GM18867 (cell line): ENCODE measurements at regions not wholly inside any gene's neighbourhood (a gene's known extent, or its start where the extent isn't known, plus 50 kb on each side); places are given as distances from the start of the nearest gene placed in this dataset.
"Not testable (repeated sequence)": the region's sequence is repeated elsewhere in the genome, so short reads cannot be mapped to it uniquely, and the experiment has no call there.

Experiments
- ATAC-seq: cut with Tn5 transposase; IDR thresholded peaks from one replicate; pipeline ENCODE4 v1.9.1; 2021; ENCODE audit warnings: mild to moderate bottlenecking, moderate library complexity; ENCODE audit not compliant: unreplicated experiment

GRCh38 chr3:165954171-165954570 is 116.9 kb upstream of the BCHE start:
- no peak for ATAC-seq

GRCh38 chr3:165946360-165946759 is 109.1 kb upstream of the BCHE start:
- no peak for ATAC-seq

GRCh38 chr3:165938986-165939540 is 101.8 kb upstream of the BCHE start:
- no peak for ATAC-seq

GRCh38 chr3:165936081-165936480 is 98.9 kb upstream of the BCHE start:
- not testable (repeated sequence) for ATAC-seq

- ATAC-seq, result not testable (repeated sequence)
Observed at GRCh38 chr3:165924301-165924791, 87.1 kb upstream of the BCHE start.

- no peak for ATAC-seq
Observed at GRCh38 chr3:165920984-165921383, 83.8 kb upstream of the BCHE start.

- ATAC-seq, result no peak
Observed at GRCh38 chr3:165919284-165919683, 82.1 kb upstream of the BCHE start.

GRCh38 chr3:165918657-165918979 is 81.4 kb upstream of the BCHE start:
- ATAC-seq, result no peak

- not testable (repeated sequence) for ATAC-seq
Observed at GRCh38 chr3:165917938-165918656, 80.9 kb upstream of the BCHE start.

GRCh38 chr3:165915104-165915503 is 77.9 kb upstream of the BCHE start:
- ATAC-seq, result not testable (repeated sequence)

- no peak for ATAC-seq
Observed at GRCh38 chr3:165903885-165904630, 66.8 kb upstream of the BCHE start.

GRCh38 chr3:165899066-165899465 is 61.8 kb upstream of the BCHE start:
- no peak for ATAC-seq

GRCh38 chr3:165897137-165897536 is 59.9 kb upstream of the BCHE start:
- no peak for ATAC-seq

GRCh38 chr3:165895919-165896318 is 58.7 kb upstream of the BCHE start:
- ATAC-seq, result no peak

GRCh38 chr3:165892565-165892964 is 55.3 kb upstream of the BCHE start:
- no peak for ATAC-seq
